ENCODE measurements at regions not wholly inside any gene's neighbourhood (a gene's known extent, or its start where the extent isn't known, plus 50 kb on each side); places are given as distances from the start of the nearest gene placed in this dataset.

- H3K4me3 Mint-ChIP-seq, result no peak overlapping the region
- peak overlapping the region in 1 of 3 experiments; percentile 17 for H3K27ac Mint-ChIP-seq
- H3K36me3 Mint-ChIP-seq (ENCODE audit: low read depth), result no peaks in the 10 kb centered on the region
- peaks cover 50% of the 10 kb centered on the region for H3K4me1 Mint-ChIP-seq
- no peaks in the 10 kb centered on the region for H3K9me3 Mint-ChIP-seq
- no peak for TF ChIP-seq CTCF (IDR thresholded peaks at IDR 0.05; ENCODE audit: unreplicated experiment in 3 of 3)
- peaks cover 37% of the 10 kb centered on the region for H3K27me3 Mint-ChIP-seq (ENCODE audit: low read depth)
Observed at GRCh38 chr20:57841297-57841866, 131.6 kb upstream of the PMEPA1 start.

- no peak overlapping the region for H3K4me3 Mint-ChIP-seq
Observed at GRCh38 chr20:57840504-57841296, 130.9 kb upstream of the PMEPA1 start.

GRCh38 chr20:57840066-57840465 is 130.3 kb upstream of the PMEPA1 start:
- no peak overlapping the region for H3K4me3 Mint-ChIP-seq
- TF ChIP-seq CTCF (IDR thresholded peaks at IDR 0.05; ENCODE audit: unreplicated experiment in 3 of 3), result no peak
- H3K27ac Mint-ChIP-seq, result peak overlapping the region in 2 of 3 experiments; percentile 68 to 95
- no peaks in the 10 kb centered on the region for H3K36me3 Mint-ChIP-seq (ENCODE audit: low read depth)
- peaks cover 39% of the 10 kb centered on the region for H3K27me3 Mint-ChIP-seq (ENCODE audit: low read depth)
- H3K4me1 Mint-ChIP-seq, result peaks cover 60% of the 10 kb centered on the region
- no peaks in the 10 kb centered on the region for H3K9me3 Mint-ChIP-seq

More at GRCh38 chr20:57840504-57841296, 130.9 kb upstream of the PMEPA1 start:
- Mint-ChIP-seq H3K27ac (peak overlapping the region in 1 of 3 experiments; percentile 17), H3K4me1 (peaks cover 54% of the 10 kb centered on the region), H3K27me3 (ENCODE audit: low read depth) (peaks cover 39% of the 10 kb centered on the region), H3K9me3 (no peaks in the 10 kb centered on the region), H3K36me3 (ENCODE audit: low read depth) (no peaks in the 10 kb centered on the region)
- no peak for TF ChIP-seq CTCF (IDR thresholded peaks at IDR 0.05; ENCODE audit: unreplicated experiment in 3 of 3)

- Mint-ChIP-seq H3K9me3 (no peaks in the 10 kb centered on the region), H3K36me3 (ENCODE audit: low read depth) (no peaks in the 10 kb centered on the region), H3K27me3 (ENCODE audit: low read depth) (peaks cover 36% of the 10 kb centered on the region), H3K4me1 (peaks cover 55% of the 10 kb centered on the region), H3K27ac (peak overlapping the region; percentile 78 to 95 (median 88)), H3K4me3 (no peak overlapping the region)
- no peak for TF ChIP-seq CTCF (IDR thresholded peaks at IDR 0.05; ENCODE audit: unreplicated experiment in 3 of 3)
Observed at GRCh38 chr20:57838670-57839151, 128.9 kb upstream of the PMEPA1 start.

GRCh38 chr20:57837208-57838035 is 127.6 kb upstream of the PMEPA1 start:
- no peak overlapping the region for H3K4me3 Mint-ChIP-seq
- H3K9me3 Mint-ChIP-seq, result no peaks in the 10 kb centered on the region
- no peaks in the 10 kb centered on the region for H3K36me3 Mint-ChIP-seq (ENCODE audit: low read depth)
- peak overlapping the region; percentile 78 to 95 (median 88) for H3K27ac Mint-ChIP-seq
- peaks cover 48% of the 10 kb centered on the region for H3K4me1 Mint-ChIP-seq
- no peak for TF ChIP-seq CTCF (IDR thresholded peaks at IDR 0.05; ENCODE audit: unreplicated experiment in 3 of 3)
- peaks cover 33% of the 10 kb centered on the region for H3K27me3 Mint-ChIP-seq (ENCODE audit: low read depth)
